ENCODE measurements at regions not wholly inside any gene's neighbourhood (a gene's known extent, or its start where the extent isn't known, plus 50 kb on each side); places are given as distances from the start of the nearest gene placed in this dataset.
"Not testable (repeated sequence)": the region's sequence is repeated elsewhere in the genome, so short reads cannot be mapped to it uniquely, and the experiment has no call there.

- in situ Hi-C loops (cut with MboI; ENCODE audit: low pct_unique_long_range_greater_than_20kb in 2 of 9, low sequenced_read_pairs in 9 of 9, unreplicated experiment in 9 of 9), result no loop called here
- 40 to 100% (median 100%) methylated on average over 1 of the region's 1 CpG; no CpG with 5 or more reads in 5 of the 10 experiments for WGBS, 10 experiments
- H3K4me1 ChIP-seq (replicated peaks in 1 of 2), result peaks cover 0 to 3% of the 10 kb centered on the region in 2 donors
- no peak for ATAC-seq (replicated peaks in 6 of 8)
- no peak overlapping the region for H3K4me3 ChIP-seq
- H3K27ac ChIP-seq, result no peak overlapping the region
Observed at GRCh38 chr2:55781542-55781941, 87.9 kb upstream of the PNPT1 start.

DNA sequence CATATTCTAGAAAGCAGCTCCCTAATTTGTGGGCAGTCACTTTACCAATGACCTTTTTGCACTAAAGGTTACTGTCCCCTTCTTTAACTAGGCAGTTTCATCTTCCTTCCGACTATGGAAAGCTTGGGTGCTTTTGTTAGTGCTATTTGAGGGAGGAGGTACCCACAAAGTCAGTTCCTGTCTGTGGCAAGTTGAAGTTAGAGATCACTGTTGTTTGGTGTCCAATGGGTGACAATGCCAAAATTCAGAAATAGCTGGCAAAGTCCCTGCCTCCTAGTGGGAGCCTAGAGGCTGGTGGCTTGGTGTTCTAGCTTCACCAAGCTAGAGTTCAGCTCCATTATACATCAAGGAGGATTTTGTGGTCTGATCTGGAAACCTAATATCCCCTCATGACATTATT is 87.1 kb upstream of the PNPT1 start:
- WGBS, 10 experiments, result 50 to 100% (median 100%) methylated on average over 1 of the region's 1 CpG; no CpG with 5 or more reads in 4 of the 10 experiments
- Histone ChIP-seq H3K4me3 (no peak overlapping the region), H3K4me1 (replicated peaks in 1 of 2) (peaks cover 0 to under 1% of the 10 kb centered on the region in 2 donors), H3K27ac (no peak overlapping the region)
- no peak for ATAC-seq (replicated peaks in 6 of 8)
- in situ Hi-C loops (cut with MboI; ENCODE audit: low pct_unique_long_range_greater_than_20kb in 2 of 9, low sequenced_read_pairs in 9 of 9, unreplicated experiment in 9 of 9), result no loop called here

DNA sequence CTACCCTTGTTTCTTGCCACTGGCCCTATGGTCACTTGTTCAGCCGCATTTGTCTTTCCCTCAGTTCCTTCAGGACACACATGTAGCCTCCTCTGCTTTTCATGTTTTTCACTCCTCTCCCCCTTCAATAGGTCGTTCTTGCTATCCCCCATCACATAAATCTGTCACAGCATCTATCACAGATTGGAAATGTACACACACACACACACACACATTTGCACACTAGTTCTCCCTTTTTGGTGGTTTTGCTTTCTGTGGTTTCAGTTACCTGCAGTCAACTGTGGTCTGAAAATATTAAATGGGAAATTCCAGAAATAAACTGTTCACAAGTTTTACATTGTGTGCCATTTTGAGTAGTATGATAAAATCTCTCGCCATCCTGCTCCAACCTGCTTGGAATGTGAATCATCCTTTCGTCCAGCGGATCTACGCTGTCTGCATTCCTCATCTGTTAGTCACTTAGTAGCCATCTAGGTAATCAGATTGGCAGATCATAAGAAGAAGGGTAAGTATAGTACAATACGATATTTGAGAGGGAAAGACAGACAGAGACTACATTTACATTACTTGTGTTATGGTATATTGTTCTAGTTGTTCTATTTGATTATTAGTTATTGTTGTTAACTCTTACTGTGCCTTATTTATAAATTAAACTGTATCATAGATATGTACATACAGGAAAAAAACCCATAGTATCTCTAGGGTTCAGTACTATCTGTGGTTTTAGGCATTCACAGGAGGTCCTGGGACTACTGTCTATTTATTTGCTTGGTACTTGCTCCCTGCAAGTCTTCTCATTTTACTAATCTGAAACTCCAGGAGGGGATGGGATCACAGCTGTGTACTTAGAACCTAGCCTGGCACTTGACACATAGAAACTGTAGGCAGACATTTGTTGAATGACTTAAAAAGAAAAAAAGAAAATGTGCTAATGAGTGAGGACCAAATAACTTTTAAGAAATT is 86.1 kb upstream of the PNPT1 start:
- Histone ChIP-seq H3K4me3 (no peak overlapping the region), H3K4me1 (replicated peaks in 1 of 2) (no peaks in the 10 kb centered on the region), H3K27ac (no peak overlapping the region)
- WGBS, 10 experiments, result 51 to 88% (median 81%) methylated on average over 2 to 7 of the region's 7 CpGs
- in situ Hi-C loops (cut with MboI; ENCODE audit: low pct_unique_long_range_greater_than_20kb in 2 of 9, low sequenced_read_pairs in 9 of 9, unreplicated experiment in 9 of 9), result no loop called here
- peak in 2 of 8 experiments; percentile 48 to 76 for ATAC-seq (replicated peaks in 6 of 8)

DNA sequence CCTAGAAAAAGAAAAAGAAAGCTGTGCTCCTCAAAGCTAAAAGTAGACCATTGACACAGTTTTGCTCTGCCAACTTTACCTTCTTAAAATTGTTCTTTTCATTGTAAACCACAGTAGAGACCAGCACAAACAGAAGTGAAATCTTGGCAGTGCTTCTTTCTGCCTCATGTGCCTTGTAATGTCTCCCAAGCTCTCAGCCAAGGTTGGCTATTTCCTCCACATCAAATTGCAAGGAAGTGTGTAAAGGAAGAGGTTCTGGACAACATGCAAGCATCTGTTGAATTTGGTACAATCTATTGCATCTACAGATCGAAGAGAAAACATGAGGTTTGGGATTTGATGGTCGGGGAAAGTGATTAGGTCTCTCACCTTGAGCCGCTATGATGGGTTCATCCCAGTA is 83.3 kb upstream of the PNPT1 start:
- in situ Hi-C loops (cut with MboI; ENCODE audit: low pct_unique_long_range_greater_than_20kb in 2 of 9, low sequenced_read_pairs in 9 of 9, unreplicated experiment in 9 of 9), result no loop called here
- no peak for ATAC-seq (replicated peaks in 6 of 8)

DNA sequence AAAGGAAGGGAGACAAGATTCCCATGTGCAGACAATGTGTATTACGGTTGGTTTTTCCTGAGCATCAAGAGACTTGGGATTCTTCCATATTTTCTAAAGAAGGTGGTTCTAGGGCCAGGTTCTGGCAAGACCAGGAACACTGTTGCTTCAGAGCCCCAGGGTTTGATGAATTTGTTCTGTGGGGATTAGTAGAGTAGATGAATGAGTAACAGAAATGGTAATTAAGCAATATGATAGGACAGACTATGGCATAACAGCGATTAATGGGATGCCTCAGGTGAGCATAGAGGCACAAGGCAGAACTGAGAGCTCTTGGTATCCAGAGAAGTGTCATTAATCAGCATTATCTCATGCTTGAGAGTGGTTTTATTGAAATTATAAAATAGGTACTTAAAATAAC is 82.8 kb upstream of the PNPT1 start:
- no peak for ATAC-seq (replicated peaks in 6 of 8)
- Histone ChIP-seq H3K27ac (no peak overlapping the region), H3K4me3 (no peak overlapping the region), H3K4me1 (replicated peaks in 1 of 2) (no peaks in the 10 kb centered on the region)
- in situ Hi-C loops (cut with MboI; ENCODE audit: low pct_unique_long_range_greater_than_20kb in 2 of 9, low sequenced_read_pairs in 9 of 9, unreplicated experiment in 9 of 9), result no loop called here
- 79 to 100% (median 100%) methylated on average over 1 to 2 of the region's 2 CpGs; no CpG with 5 or more reads in 1 of the 10 experiments for WGBS, 10 experiments

More for the DNA sequence above, 83.3 kb upstream of the PNPT1 start:
- Histone ChIP-seq H3K4me3 (no peak overlapping the region), H3K27ac (no peak overlapping the region), H3K4me1 (replicated peaks in 1 of 2) (no peaks in the 10 kb centered on the region)
- 79 to 100% (median 94%) methylated on average over 1 to 3 of the region's 3 CpGs; no CpG with 5 or more reads in 6 of the 10 experiments for WGBS, 10 experiments

- no peaks in the 10 kb centered on the region for H3K4me1 ChIP-seq (replicated peaks in 1 of 2)
- no peak overlapping the region for H3K27ac ChIP-seq
- no peak for ATAC-seq (replicated peaks in 6 of 8)
- in situ Hi-C loops (cut with MboI; ENCODE audit: low pct_unique_long_range_greater_than_20kb in 2 of 9, low sequenced_read_pairs in 9 of 9, unreplicated experiment in 9 of 9), result no loop called here
- H3K4me3 ChIP-seq, result no peak overlapping the region
- WGBS, 10 experiments, result 69 to 85% (median 80%) methylated on average over 2 to 4 of the region's 4 CpGs
Observed at GRCh38 chr2:55775828-55776227, 82.2 kb upstream of the PNPT1 start.

DNA sequence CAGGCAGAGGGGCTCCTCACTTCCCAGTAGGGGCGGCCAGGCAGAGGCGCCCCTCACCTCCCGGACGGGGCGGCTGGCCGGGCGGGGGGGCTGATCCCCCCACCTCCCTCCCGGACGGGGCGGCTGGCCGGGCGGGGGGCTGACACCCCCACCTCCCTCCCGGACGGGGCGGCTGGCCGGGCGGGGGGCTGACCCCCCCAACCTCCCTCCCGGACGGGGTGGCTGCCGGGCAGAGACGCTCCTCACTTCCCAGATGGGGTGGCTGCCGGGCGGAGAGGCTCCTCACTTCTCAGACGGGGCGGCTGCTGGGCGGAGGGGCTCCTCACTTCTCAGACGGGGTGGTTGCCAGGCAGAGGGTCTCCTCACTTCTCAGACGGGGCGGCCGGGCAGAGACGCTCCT is 80.0 kb upstream of the PNPT1 start:
- not testable (repeated sequence) for H3K4me1 ChIP-seq (replicated peaks in 1 of 2); H3K4me3 ChIP-seq; H3K27ac ChIP-seq; ATAC-seq (replicated peaks in 6 of 8)
- in situ Hi-C loops (cut with MboI; ENCODE audit: low pct_unique_long_range_greater_than_20kb in 2 of 9, low sequenced_read_pairs in 9 of 9, unreplicated experiment in 9 of 9), result loop anchor here in 1 of 9 experiments (25.0 kb wide), 1 partner anchor 214 kb away; no protein-coding TSS in a partner anchor
- no CpG with 5 or more reads among the region's 31 CpGs for WGBS, 10 experiments

GRCh38 chr2:55772109-55772980 is 78.7 kb upstream of the PNPT1 start:
- Histone ChIP-seq H3K4me1 (replicated peaks in 1 of 2) (no peaks in the 10 kb centered on the region), H3K4me3 (no peak overlapping the region), H3K27ac (no peak overlapping the region)
- WGBS, 10 experiments, result 29 to 93% (median 78%) methylated on average over 3 to 7 of the region's 7 CpGs
- in situ Hi-C loops (cut with MboI; ENCODE audit: low pct_unique_long_range_greater_than_20kb in 2 of 9, low sequenced_read_pairs in 9 of 9, unreplicated experiment in 9 of 9), result loop anchor here in 1 of 9 experiments (25.0 kb wide), 1 partner anchor 215 kb away; no protein-coding TSS in a partner anchor
- peak in 1 of 8 experiments; percentile 34 for ATAC-seq (replicated peaks in 6 of 8)

DNA sequence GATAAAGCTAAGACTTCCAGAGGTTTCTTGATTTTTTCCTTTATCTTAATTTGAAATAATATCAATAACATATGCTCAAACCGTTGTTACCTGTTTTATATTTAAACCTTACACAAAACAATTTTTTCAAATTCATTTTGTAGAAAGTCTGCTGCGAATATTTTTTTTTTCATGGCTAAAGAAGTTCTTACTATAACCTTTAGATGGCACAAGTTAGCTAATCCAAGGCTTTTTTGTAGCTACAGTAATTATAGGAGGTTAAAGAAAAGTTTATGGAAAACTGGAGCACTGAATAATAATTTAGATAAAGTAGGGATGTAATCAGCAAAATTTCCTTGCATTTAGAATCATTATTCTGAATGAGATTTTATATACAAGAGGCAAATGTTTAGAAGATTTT is 78.0 kb upstream of the PNPT1 start:
- peak in 1 of 8 experiments; percentile 38 for ATAC-seq (replicated peaks in 6 of 8)
- Histone ChIP-seq H3K4me1 (replicated peaks in 1 of 2) (no peaks in the 10 kb centered on the region), H3K4me3 (no peak overlapping the region), H3K27ac (no peak overlapping the region)
- in situ Hi-C loops (cut with MboI; ENCODE audit: low pct_unique_long_range_greater_than_20kb in 2 of 9, low sequenced_read_pairs in 9 of 9, unreplicated experiment in 9 of 9), result loop anchor here in 1 of 9 experiments (25.0 kb wide), 1 partner anchor 216 kb away; no protein-coding TSS in a partner anchor
- WGBS, 10 experiments, result 0 to 32% (median 16%) methylated on average over 2 of the region's 2 CpGs

GRCh38 chr2:55768991-55769390 is 75.3 kb upstream of the PNPT1 start:
- H3K27ac ChIP-seq, result no peak overlapping the region
- in situ Hi-C loops (cut with MboI; ENCODE audit: low pct_unique_long_range_greater_than_20kb in 2 of 9, low sequenced_read_pairs in 9 of 9, unreplicated experiment in 9 of 9), result loop anchor here in 1 of 9 experiments (25.0 kb wide), 1 partner anchor 218 kb away; no protein-coding TSS in a partner anchor
- 14 to 86% (median 67%) methylated on average over 1 to 2 of the region's 2 CpGs; no CpG with 5 or more reads in 5 of the 10 experiments for WGBS, 10 experiments
- ATAC-seq (replicated peaks in 6 of 8), result no peak
- no peaks in the 10 kb centered on the region for H3K4me1 ChIP-seq (replicated peaks in 1 of 2)
- no peak overlapping the region for H3K4me3 ChIP-seq

DNA sequence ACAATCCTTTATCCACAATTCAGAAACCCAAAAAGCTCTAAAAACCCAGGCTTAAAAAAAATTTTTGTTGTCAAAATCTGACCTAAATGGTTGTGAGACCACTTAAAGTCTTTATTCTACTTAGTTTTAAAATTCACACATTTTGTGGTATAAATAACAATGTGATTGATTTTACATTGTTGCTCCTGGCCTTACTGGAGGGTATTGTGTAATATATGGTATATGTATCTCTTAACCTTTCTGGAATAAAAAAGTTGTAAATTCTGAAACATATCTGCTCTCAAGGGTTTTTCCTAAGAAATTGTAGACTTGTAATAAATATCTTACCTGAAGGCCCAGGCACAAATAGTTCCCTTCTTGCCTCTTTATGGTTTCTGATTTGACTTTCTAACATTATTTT is 73.3 kb upstream of the PNPT1 start:
- no peak for ATAC-seq (replicated peaks in 6 of 8)
- H3K4me1 ChIP-seq (replicated peaks in 1 of 2), result no peaks in the 10 kb centered on the region
- no peak overlapping the region for H3K27ac ChIP-seq
- in situ Hi-C loops (cut with MboI; ENCODE audit: low pct_unique_long_range_greater_than_20kb in 2 of 9, low sequenced_read_pairs in 9 of 9, unreplicated experiment in 9 of 9), result loop anchor here in 1 of 9 experiments (25.0 kb wide), 1 partner anchor 220 kb away; no protein-coding TSS in a partner anchor
- no peak overlapping the region for H3K4me3 ChIP-seq

DNA sequence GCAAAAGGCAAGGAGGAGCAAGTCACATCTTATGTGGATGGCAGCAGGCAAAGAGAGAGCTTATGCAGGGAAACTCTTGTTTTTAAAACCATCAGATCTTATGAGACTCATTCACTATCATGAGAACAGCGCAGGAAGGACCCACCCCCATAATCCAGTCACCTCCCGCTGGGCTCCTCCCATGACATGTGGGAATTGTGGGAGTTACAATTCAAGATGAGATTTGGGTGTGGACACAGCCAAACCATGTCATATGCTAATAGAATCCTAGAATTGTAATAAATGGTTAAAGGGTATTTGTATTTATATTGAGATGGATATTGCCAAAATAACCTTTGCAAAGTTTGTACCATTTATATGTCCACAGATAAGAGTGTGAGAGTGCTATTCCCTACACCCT is 72.1 kb upstream of the PNPT1 start:
- ATAC-seq (replicated peaks in 6 of 8), result peak in 3 of 8 experiments; percentile 18 to 86 (median 81)
- not testable (repeated sequence) for H3K27ac ChIP-seq; H3K4me3 ChIP-seq; H3K4me1 ChIP-seq (replicated peaks in 1 of 2)
- WGBS, 10 experiments, result 7 to 92% (median 61%) methylated on average over 2 of the region's 2 CpGs; no CpG with 5 or more reads in 2 of the 10 experiments
- in situ Hi-C loops (cut with MboI; ENCODE audit: low pct_unique_long_range_greater_than_20kb in 2 of 9, low sequenced_read_pairs in 9 of 9, unreplicated experiment in 9 of 9), result loop anchor here in 1 of 9 experiments (25.0 kb wide), 1 partner anchor 222 kb away; no protein-coding TSS in a partner anchor

Measured in motor neuron (in vitro differentiated cells).